ENCODE measurements at regions not wholly inside any gene's neighbourhood (a gene's known extent, or its start where the extent isn't known, plus 50 kb on each side); places are given as distances from the start of the nearest gene placed in this dataset.

GRCh38 chr4:149881744-149882143 lies 66.1 kb upstream of the IQCM start:
- TF ChIP-seq CTCF (conservative IDR thresholded peaks at IDR 0.05) (no peak), EZH2 (IDR thresholded peaks at IDR 0.05; ENCODE audit: low read depth) (no peak)
